Ectodermal cell (in vitro differentiated cells): ENCODE measurements at regions not wholly inside any gene's neighbourhood (a gene's known extent, or its start where the extent isn't known, plus 50 kb on each side); places are given as distances from the start of the nearest gene placed in this dataset.
"Not testable (repeated sequence)": the region's sequence is repeated elsewhere in the genome, so short reads cannot be mapped to it uniquely, and the experiment has no call there.

Experiments
- H3K27ac ChIP-seq: 2 replicates; pipeline ENCODE4 v1.7.0; 2013; ENCODE audit warnings: mild to moderate bottlenecking, low read depth, low read length; ENCODE audit not compliant: insufficient read depth, poor library complexity, severe bottlenecking
- H3K27me3 ChIP-seq: 2 replicates; pipeline ENCODE4 v1.7.0; 2013; ENCODE audit warnings: mild to moderate bottlenecking, low read length; ENCODE audit not compliant: insufficient read depth, control insufficient read depth, poor library complexity, severe bottlenecking
- H3K36me3 ChIP-seq: one replicate; pipeline ENCODE4 v1.7.0; 2013; ENCODE audit warnings: low read length; ENCODE audit not compliant: control insufficient read depth, insufficient read depth
- H3K4me1 ChIP-seq: one replicate; pipeline ENCODE4 v1.7.0; 2013; ENCODE audit warnings: low read length; ENCODE audit not compliant: control insufficient read depth, insufficient read depth
- H3K4me3 ChIP-seq: 2 replicates; pipeline ENCODE4 v1.7.0; 2013; ENCODE audit warnings: low read depth, low read length, control low read depth; ENCODE audit not compliant: insufficient read depth
- H3K9me3 ChIP-seq: 2 replicates; pipeline ENCODE4 v1.7.0; 2013; ENCODE audit warnings: mild to moderate bottlenecking, low read length, moderate library complexity; ENCODE audit not compliant: control insufficient read depth
- WGBS, 2 experiments: methylation state at CpG; one replicate each; pipeline ENCODE4 v1.1.7; 2013; ENCODE audit warnings: missing lambda C conversion rate in 2 of 2; 5-methylcytosine and 5-hydroxymethylcytosine counted together

DNA sequence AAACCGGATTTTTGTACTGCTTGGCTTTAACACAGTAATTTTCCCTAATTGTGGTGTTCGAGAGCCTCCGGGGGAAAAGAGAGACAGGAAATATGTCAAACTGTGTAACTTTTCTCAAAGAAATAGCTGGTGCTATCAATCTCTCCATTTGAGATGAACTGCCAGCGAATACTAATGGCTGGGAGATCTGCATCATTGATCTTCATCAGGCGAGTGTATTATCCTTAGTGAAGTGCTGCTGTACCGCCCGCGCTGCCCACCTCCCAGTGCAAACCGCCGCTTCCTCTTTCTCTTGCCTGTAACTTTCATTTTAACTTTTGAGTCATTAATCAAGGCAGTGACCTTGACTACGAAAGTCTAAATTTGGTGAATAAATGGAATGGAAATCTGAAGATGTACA is 246.1 kb upstream of the ST6GAL2 start:
- no peak overlapping the region for H3K4me3 ChIP-seq
- no peaks in the 10 kb centered on the region for H3K4me1 ChIP-seq
- H3K27ac ChIP-seq = no peak overlapping the region
- no peaks in the 10 kb centered on the region for H3K27me3 ChIP-seq
- no peaks in the 10 kb centered on the region for H3K36me3 ChIP-seq
- WGBS, 2 experiments = 96 to 97% methylated on average over 11 of the region's 11 CpGs
- H3K9me3 ChIP-seq = no peaks in the 10 kb centered on the region

DNA sequence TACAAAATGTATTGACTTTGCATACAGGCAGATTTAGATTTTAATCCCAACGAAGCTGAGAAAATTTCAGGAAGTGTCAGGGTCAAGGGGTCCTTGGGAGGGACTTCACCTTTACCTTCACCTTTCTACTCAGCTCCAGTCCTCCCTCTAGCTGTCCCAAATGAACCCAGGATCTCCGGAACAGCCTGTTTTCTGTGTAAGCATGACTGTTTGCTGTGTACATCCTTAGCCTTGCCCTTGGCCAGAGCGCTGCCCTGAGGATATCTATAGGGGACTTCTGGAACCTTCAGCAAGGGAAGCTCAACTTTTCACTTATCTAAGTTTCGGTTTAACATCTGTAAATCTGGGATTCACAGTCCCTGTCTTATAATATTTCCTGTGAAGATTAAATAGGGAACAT is 246.8 kb upstream of the ST6GAL2 start:
- H3K27ac ChIP-seq = no peak overlapping the region
- H3K27me3 ChIP-seq = no peaks in the 10 kb centered on the region
- no peaks in the 10 kb centered on the region for H3K9me3 ChIP-seq
- no peaks in the 10 kb centered on the region for H3K4me1 ChIP-seq
- 88 to 96% methylated on average over 4 of the region's 4 CpGs for WGBS, 2 experiments
- no peak overlapping the region for H3K4me3 ChIP-seq
- H3K36me3 ChIP-seq = no peaks in the 10 kb centered on the region

DNA sequence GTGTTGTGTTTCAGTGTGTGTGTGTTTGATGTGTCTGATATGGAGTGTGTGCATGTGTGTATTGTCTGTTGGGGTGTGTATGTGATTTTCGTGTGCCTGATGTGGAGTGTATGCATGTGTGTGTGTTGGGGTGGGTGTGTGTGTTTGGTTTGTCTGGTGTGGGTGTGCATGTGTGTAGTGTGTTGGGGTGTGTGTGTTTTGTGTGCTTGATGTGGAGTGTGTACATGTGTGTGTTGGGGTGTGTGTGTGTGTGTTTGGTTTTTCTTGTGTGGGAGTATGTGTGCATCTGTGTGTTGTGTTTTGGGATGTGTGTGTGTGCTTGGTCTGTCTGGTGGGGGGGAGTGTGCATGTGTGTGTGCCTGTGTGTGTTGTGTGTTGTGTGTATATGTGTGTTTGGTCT is 247.4 kb upstream of the ST6GAL2 start:
- H3K9me3 ChIP-seq = no peaks in the 10 kb centered on the region
- 89 to 94% methylated on average over 1 of the region's 1 CpG for WGBS, 2 experiments
- no peak overlapping the region for H3K27ac ChIP-seq
- no peaks in the 10 kb centered on the region for H3K36me3 ChIP-seq
- H3K27me3 ChIP-seq = no peaks in the 10 kb centered on the region
- H3K4me1 ChIP-seq = no peaks in the 10 kb centered on the region
- no peak overlapping the region for H3K4me3 ChIP-seq

DNA sequence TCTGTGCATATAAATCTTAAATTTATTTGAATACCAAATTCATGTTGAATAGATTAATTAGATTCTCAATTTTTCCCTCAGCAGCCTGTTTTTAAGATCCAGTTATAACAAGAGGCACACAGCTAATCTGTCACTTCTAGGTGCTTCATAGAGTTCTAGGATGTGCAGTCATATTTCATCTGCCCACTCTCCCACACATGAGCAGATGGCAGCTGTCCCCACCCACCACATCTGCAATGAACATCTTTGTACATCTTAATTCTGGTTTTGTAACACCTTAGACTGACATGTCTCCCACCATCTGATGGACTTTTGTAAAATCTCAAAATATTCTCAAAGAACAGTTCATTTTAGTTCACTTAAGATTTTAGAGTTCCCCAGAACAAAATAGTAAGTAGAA is 250.8 kb upstream of the ST6GAL2 start:
- H3K27me3 ChIP-seq = no peaks in the 10 kb centered on the region
- H3K36me3 ChIP-seq = no peaks in the 10 kb centered on the region
- H3K9me3 ChIP-seq = no peaks in the 10 kb centered on the region
- no peak overlapping the region for H3K4me3 ChIP-seq
- H3K4me1 ChIP-seq = no peaks in the 10 kb centered on the region
- no peak overlapping the region for H3K27ac ChIP-seq

DNA sequence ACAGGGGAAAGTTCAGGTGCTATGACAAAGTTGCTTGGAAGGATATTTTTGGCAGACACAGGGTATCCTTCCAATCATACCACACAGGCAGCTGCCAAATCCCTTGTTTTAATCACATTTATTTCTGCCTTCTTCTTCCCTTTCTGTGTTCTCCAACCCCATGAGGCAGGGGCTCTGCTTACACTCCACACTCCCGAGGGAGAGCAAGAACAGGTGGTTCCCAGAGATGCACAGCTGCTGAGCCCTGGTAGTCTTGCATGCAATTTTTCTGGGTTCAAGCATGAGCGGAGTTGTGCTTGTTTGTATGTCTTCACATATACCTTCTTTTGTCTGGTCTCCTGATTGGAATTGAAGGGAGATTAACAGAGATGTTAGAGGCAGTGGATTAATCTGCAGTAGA is 251.7 kb upstream of the ST6GAL2 start:
- WGBS, 2 experiments = 87 to 95% methylated on average over 2 of the region's 2 CpGs
- Histone ChIP-seq H3K36me3 (no peaks in the 10 kb centered on the region), H3K27ac (no peak overlapping the region), H3K27me3 (no peaks in the 10 kb centered on the region), H3K9me3 (no peaks in the 10 kb centered on the region), H3K4me1 (no peaks in the 10 kb centered on the region), H3K4me3 (no peak overlapping the region)

DNA sequence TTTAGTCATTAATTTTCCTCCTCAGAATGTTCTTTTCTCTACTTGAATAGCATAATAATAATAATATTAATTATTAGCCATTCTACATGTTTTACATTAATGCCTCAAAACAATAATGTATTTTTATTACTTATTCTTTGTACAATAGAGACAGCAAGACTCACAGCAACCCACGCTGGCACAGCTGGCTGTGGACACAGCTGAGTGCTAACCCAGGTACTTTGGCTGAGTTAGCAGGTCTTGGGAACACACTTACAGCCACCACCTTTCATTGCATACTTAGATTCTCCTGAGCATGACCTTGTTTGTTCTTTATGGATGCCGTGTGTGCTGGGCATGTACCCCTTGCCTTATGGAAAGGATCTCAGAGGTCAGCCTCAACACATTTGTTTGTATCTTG is 260.2 kb upstream of the ST6GAL2 start:
- 94 to 100% methylated on average over 2 of the region's 2 CpGs for whole genome bisulfite sequencing, 2 experiments

DNA sequence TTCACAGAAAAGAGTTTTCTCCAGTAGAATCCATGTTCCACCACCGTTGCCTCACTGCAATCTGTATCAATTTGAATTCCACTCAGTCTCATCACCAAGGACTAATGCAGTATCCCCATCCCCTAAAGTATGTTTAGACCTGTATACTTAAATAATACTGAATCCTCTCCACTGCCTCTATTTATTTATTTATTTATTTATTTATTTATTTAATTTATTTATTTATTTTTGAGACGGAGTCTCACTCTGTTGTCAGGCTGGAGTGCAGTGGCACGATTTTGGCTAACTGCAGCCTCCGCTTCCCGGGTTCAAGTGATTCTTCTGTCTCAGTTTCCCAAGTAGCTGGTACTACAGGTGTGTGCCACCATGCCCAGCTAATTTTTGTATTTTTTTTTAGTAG is 260.7 kb upstream of the ST6GAL2 start:
- WGBS, 2 experiments = 92 to 93% methylated on average over 5 of the region's 5 CpGs
- H3K36me3 ChIP-seq, H3K4me1 ChIP-seq, H3K27me3 ChIP-seq, H3K9me3 ChIP-seq, H3K4me3 ChIP-seq, H3K27ac ChIP-seq: not testable (repeated sequence)

More for the DNA sequence above, 260.2 kb upstream of the ST6GAL2 start:
- Histone ChIP-seq H3K4me1 (no peaks in the 10 kb centered on the region), H3K36me3 (no peaks in the 10 kb centered on the region), H3K27ac (no peak overlapping the region), H3K4me3 (no peak overlapping the region), H3K27me3 (no peaks in the 10 kb centered on the region), H3K9me3 (no peaks in the 10 kb centered on the region)

DNA sequence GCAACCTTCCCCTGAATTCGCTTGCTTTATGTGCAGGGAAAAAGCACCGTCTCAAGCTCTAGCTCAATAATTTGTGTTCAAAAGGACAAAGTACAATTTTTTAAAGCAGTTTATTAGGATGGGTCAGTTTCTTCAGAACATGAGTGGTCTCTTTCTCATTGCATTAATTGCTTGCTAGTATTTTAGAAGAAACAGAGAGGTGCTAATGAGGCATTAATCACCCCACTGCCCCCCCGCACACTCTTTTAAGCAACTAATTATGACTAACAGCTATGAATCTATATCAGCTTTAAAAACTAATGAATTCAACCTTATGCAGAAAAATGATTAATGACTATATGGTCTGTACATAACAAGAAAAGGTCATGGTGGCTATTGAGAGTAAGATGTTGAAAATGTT is 262.1 kb upstream of the ST6GAL2 start:
- Histone ChIP-seq H3K4me3 (no peak overlapping the region), H3K9me3 (no peaks in the 10 kb centered on the region), H3K27me3 (no peaks in the 10 kb centered on the region), H3K27ac (no peak overlapping the region), H3K36me3 (no peaks in the 10 kb centered on the region), H3K4me1 (no peaks in the 10 kb centered on the region)
- 93 to 96% methylated on average over 2 to 3 of the region's 3 CpGs for WGBS, 2 experiments

DNA sequence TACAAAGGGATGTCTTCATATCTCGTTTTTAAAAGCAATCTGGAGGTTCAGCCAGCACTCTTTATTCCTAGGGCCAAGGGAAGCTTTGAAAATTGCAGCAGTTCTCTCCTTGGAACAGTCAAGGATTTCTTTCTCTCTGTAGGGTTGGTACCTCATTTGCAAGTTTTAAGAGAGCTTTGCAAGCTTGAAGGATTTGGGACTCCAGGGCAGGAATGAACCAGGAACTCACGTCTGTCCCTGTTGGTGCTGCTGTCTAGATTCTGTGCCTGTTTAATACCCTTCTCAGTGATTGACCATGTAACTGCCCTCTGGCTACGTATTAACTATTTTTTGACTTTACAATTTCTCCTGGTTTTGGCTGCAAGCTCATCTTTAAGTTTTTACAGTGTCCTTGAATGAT is 262.5 kb upstream of the ST6GAL2 start:
- H3K36me3 ChIP-seq = no peaks in the 10 kb centered on the region
- no peaks in the 10 kb centered on the region for H3K27me3 ChIP-seq
- H3K9me3 ChIP-seq = no peaks in the 10 kb centered on the region
- no peak overlapping the region for H3K4me3 ChIP-seq
- no peak overlapping the region for H3K27ac ChIP-seq
- WGBS, 2 experiments = 72 to 76% methylated on average over 3 of the region's 3 CpGs
- H3K4me1 ChIP-seq = no peaks in the 10 kb centered on the region

DNA sequence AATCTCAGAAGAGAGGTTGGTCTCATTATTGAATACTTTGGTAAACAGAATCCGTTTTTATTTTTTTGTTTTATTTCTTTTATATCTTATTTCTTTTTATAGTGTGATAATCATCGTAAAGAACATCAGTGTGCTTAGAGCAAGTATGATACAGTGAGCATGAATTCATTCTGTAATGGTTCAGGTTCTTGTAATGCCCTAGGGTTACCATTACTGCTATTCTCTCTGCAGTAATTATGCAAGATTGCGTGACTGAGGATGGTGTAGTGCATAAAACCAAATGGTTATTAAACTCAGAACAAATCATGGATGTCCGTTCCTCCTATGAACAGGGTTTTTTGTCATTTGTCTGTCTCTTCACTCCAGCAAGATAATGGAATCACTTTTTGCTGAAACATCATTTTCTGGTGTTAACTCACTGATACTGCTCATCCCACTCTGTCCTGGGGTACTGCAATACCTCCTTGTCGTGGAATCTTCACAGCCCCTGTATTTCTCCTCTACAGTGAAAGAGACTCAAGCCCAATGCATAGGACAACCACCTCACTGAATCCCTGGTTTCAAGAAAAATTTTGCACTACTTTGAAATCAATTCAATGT is 274.8 kb upstream of the ST6GAL2 start:
- Histone ChIP-seq H3K27ac (no peak overlapping the region), H3K27me3 (no peaks in the 10 kb centered on the region), H3K4me3 (no peak overlapping the region), H3K36me3 (no peaks in the 10 kb centered on the region), H3K9me3 (no peaks in the 10 kb centered on the region), H3K4me1 (no peaks in the 10 kb centered on the region)
- 94 to 97% methylated on average over 4 of the region's 5 CpGs for WGBS, 2 experiments

DNA sequence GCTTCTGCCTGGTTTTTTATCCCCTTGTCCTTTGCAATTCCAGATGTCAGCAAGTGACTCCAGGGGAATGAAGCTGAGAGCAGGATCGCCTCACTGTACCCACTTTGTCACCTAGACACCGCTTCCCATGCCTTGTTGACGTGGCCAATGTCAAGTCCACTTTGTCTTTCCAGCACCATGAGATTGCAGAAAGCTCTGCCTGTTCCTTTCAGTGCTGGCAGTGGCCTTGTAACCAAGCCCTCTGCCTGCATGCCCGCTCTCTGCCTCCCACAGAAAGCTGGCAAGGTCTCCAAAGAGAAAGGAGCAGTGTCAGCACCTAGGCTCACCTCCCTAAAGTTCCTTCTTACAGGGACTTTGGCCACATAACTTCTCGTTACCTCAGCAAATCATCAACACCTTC is 282.2 kb upstream of the ST6GAL2 start:
- no peaks in the 10 kb centered on the region for H3K27me3 ChIP-seq
- H3K4me3 ChIP-seq = no peak overlapping the region
- no peak overlapping the region for H3K27ac ChIP-seq
- 93% methylated on average over 5 of the region's 5 CpGs for WGBS, 2 experiments
- H3K36me3 ChIP-seq = no peaks in the 10 kb centered on the region
- H3K9me3 ChIP-seq = no peaks in the 10 kb centered on the region
- no peaks in the 10 kb centered on the region for H3K4me1 ChIP-seq
